HepG2 (cell line): ENCODE measurements at regions not wholly inside any gene's neighbourhood (a gene's known extent, or its start where the extent isn't known, plus 50 kb on each side); places are given as distances from the start of the nearest gene placed in this dataset.

Experiments
- ATAC-seq: fragments of 200-7000 bp; cut with Tn5 transposase; 3 replicates; pipeline ENCODE4 v1.9.1; 2020; ENCODE audit warnings: mild to moderate bottlenecking, moderate library complexity
- BruUV-seq: library from RNA; stranded (reverse); fragments of 400-500 nt; replicated peaks from 2 replicates; lab custom pipeline; 2021; lab: Mats Ljungman, UMichigan
- CTCF ChIA-PET: fragments of 300-600 bp; formaldehyde crosslinking; extraction: SDS; loops from one replicate; lab custom pipeline; 2021; ENCODE audit warnings: low total read pairs, inconsistent platforms, low intra/inter-chr PET ratio; lab: Yijun Ruan, JAX
- POLR2A ChIA-PET: fragments of 350-600 bp; sonication (Branson Sonifier 250); formaldehyde crosslinking; loops from one replicate; lab custom pipeline; 2020; ENCODE audit warnings: antibody characterized with exemption, inconsistent platforms; lab: Yijun Ruan, JAX
- DNase-seq: peaks from one replicate; pipeline ENCODE4 v3.0.0-alpha.2; 2015; ENCODE audit warnings: low spot score
- FAIRE-seq: peaks from 3 replicates; lab custom pipeline; 2011; peaks lifted over from hg19 to GRCh38; lab: Jason Lieb, UNC
- H2AFZ ChIP-seq: one replicate; pipeline ENCODE4 v1.6.1; 2011; ENCODE audit warnings: low read length, inconsistent platforms
- H3K27ac ChIP-seq: fragments of 300-600 bp; 3 replicates; pipeline ENCODE4 v1.8.0; 2011; ENCODE audit warnings: mixed run types, mild to moderate bottlenecking, mixed read lengths, low read length, inconsistent platforms; ENCODE audit not compliant: insufficient read depth; ENCODE audit errors: extremely low read length
- H3K27me3 ChIP-seq, 2 experiments: fragments of 200-600 bp in 1 of 2; 2 replicates in 1 of 2; 3 replicates in 1 of 2; pipeline versions ENCODE4 v1.6.0 to v1.8.0; 2011; ENCODE audit warnings: low read length in 2 of 2, mild to moderate bottlenecking in 2 of 2, moderate library complexity in 2 of 2, inconsistent platforms in 1 of 2; ENCODE audit not compliant: insufficient read depth in 2 of 2, control insufficient read depth in 1 of 2
- H3K36me3 ChIP-seq, 2 experiments: fragments of 200-600 bp in 1 of 2; replicated peaks in 1 of 2; 2 replicates in 1 of 2; 3 replicates in 1 of 2; pipeline versions ENCODE4 v1.5.1 to v1.8.0; 2011; ENCODE audit warnings: low read length in 2 of 2, inconsistent platforms in 1 of 2; ENCODE audit not compliant: insufficient read depth in 2 of 2, control insufficient read depth in 1 of 2
- H3K4me1 ChIP-seq: 2 replicates; pipeline ENCODE4 v1.5.1; 2012; ENCODE audit warnings: low read length, inconsistent platforms; ENCODE audit not compliant: insufficient read depth
- H3K4me2 ChIP-seq: 2 replicates; pipeline ENCODE4 v1.6.0; 2011; ENCODE audit warnings: low read depth, low read length, inconsistent platforms
- H3K4me3 ChIP-seq, 3 experiments: fragments of 200-600 bp in 1 of 3; sonication (generic), shearing (Covaris generic) in 1 of 3; replicated peaks in 1 of 3; 2 replicates each; pipeline ENCODE4 v1.5.1; 2011 to 2016; ENCODE audit warnings: low read length in 3 of 3, inconsistent platforms in 2 of 3, low read depth in 2 of 3, mild to moderate bottlenecking in 2 of 3, control low read depth in 1 of 3, mixed read lengths in 1 of 3; ENCODE audit not compliant: insufficient read depth in 1 of 3
- H3K79me2 ChIP-seq: one replicate; pipeline ENCODE4 v1.6.1; 2011; ENCODE audit warnings: low read length, inconsistent platforms; ENCODE audit not compliant: insufficient read depth
- H3K9ac ChIP-seq: 2 replicates; pipeline ENCODE4 v1.6.0; 2011; ENCODE audit warnings: mild to moderate bottlenecking, low read depth, low read length, inconsistent platforms; ENCODE audit not compliant: insufficient read depth
- H3K9me3 ChIP-seq: 2 replicates; pipeline ENCODE4 v1.5.1; 2012; ENCODE audit warnings: mild to moderate bottlenecking, low read length
- H4K20me1 ChIP-seq: 2 replicates; pipeline ENCODE4 v1.6.0; 2011; ENCODE audit warnings: inconsistent platforms, mild to moderate bottlenecking, low read length, moderate library complexity; ENCODE audit not compliant: insufficient read depth
- ADNP ChIP-seq: sonication (generic); formaldehyde crosslinking; IDR thresholded peaks from 2 replicates; pipeline ENCODE4 v1.4.0; 2020; ENCODE audit warnings: missing genetic modification reagents
- ATM ChIP-seq: fragments of 450-650 bp; IDR thresholded peaks from 2 replicates; pipeline ENCODE4 v1.7.1; 2017; ENCODE audit warnings: mild to moderate bottlenecking, borderline replicate concordance
- EZH2 ChIP-seq: conservative IDR thresholded peaks from 2 replicates; pipeline ENCODE4 v1.6.1; 2012; ENCODE audit warnings: mild to moderate bottlenecking, low read depth, low read length, moderate library complexity
- HMGA1 ChIP-seq: sonication (generic); formaldehyde crosslinking; conservative IDR thresholded peaks from 2 replicates; pipeline ENCODE4 v1.4.0; 2020; ENCODE audit warnings: missing genetic modification reagents
- KAT8 ChIP-seq: IDR thresholded peaks from 2 replicates; pipeline ENCODE4 v1.6.1; 2016; ENCODE audit warnings: missing genetic modification reagents, missing compliant biosample characterization
- MED8 ChIP-seq: sonication (generic); formaldehyde crosslinking; IDR thresholded peaks from 2 replicates; pipeline ENCODE4 v1.8.1; 2023; ENCODE audit warnings: mild to moderate bottlenecking, missing genetic modification reagents; ENCODE audit not compliant: insufficient replicate concordance
- SKI ChIP-seq: fragments of 450-650 bp; IDR thresholded peaks from one replicate; pipeline ENCODE4 v1.6.1; 2018; ENCODE audit warnings: mild to moderate bottlenecking; ENCODE audit not compliant: partially characterized antibody
- STAT5B ChIP-seq: sonication (generic); formaldehyde crosslinking; IDR thresholded peaks from 2 replicates; pipeline ENCODE4 v1.4.0; 2020; ENCODE audit warnings: missing genetic modification reagents
- TCF7 ChIP-seq: sonication (generic); IDR thresholded peaks from 2 replicates; pipeline ENCODE4 v1.6.1; 2016; ENCODE audit warnings: antibody characterized with exemption, low read depth
- WGBS: methylation state at CpG from one replicate; pipeline ENCODE4 v1.1.6; 2017; ENCODE audit warnings: low lambda C conversion rate; 5-methylcytosine and 5-hydroxymethylcytosine counted together
- in situ Hi-C: cut with HindIII; loops from 2 replicates; pipeline ENCODE4 v1.10.0; 2017; ENCODE audit warnings: low pct_unique_long_range_greater_than_20kb; ENCODE audit not compliant: extremely low pct_ligation_motif_present
- intact Hi-C: fragments of 100-400 bp; cut with micrococcal nuclease; formaldehyde crosslinking; loops from one replicate; pipeline ENCODE4 v1.10.0; 2022; ENCODE audit not compliant: unreplicated experiment
- TF ChIP-seq, protein P1 (sequence below): sonication (generic); formaldehyde crosslinking; IDR thresholded peaks from 2 replicates; pipeline ENCODE4 v1.5.0; 2020; ENCODE audit warnings: missing genetic modification reagents
- TF ChIP-seq, protein P2 (sequence below): sonication (generic); formaldehyde crosslinking; IDR thresholded peaks from 2 replicates; pipeline ENCODE4; 2020; ENCODE audit warnings: missing genetic modification reagents, mild to moderate bottlenecking, borderline replicate concordance
- TF ChIP-seq, protein P3 (sequence below): sonication (generic); formaldehyde crosslinking; conservative IDR thresholded peaks from 2 replicates; pipeline ENCODE4 v1.5.0; 2020; ENCODE audit warnings: missing genetic modification reagents
- TF ChIP-seq, protein P4 (sequence below): sonication (generic); formaldehyde crosslinking; IDR thresholded peaks from 2 replicates; pipeline ENCODE4 v1.8.1; 2023; ENCODE audit warnings: mild to moderate bottlenecking, inconsistent platforms, moderate library complexity, missing genetic modification reagents, borderline replicate concordance
- TF ChIP-seq, protein P5 (sequence below): sonication (generic); formaldehyde crosslinking; IDR thresholded peaks from 2 replicates; pipeline ENCODE4 v1.8.0; 2023; ENCODE audit warnings: mild to moderate bottlenecking, missing genetic modification reagents
- TF ChIP-seq, protein P6 (sequence below): sonication (generic); formaldehyde crosslinking; IDR thresholded peaks from 2 replicates; pipeline ENCODE4 v1.4.0; 2020; ENCODE audit warnings: mild to moderate bottlenecking, missing genetic modification reagents

DNA sequence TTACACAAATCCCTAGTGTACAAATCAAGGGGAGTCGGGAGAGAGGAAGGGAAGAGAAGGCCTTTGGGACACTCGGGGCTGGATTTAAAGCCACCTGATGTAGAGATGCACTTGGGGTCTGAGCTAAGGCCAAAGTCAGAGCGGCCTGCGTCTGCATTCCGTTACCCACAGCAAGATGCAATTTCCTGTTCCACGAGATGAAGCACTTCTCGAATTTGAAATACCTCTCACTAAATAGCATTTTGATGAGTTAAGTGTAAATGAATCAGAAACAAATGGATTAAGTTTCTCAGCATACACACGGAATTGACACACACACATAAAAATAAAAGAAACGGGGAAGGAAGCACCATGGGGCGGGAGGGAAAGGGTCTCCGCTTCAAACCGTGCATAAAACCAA lies 386.0 kb downstream of the SOX9 start:
- no peak overlapping the region for H2AFZ ChIP-seq
- BruUV-seq: no TSS peak
- ATAC-seq (no peak), DNase-seq (no peak), FAIRE-seq (no peak)
- H3K27me3 ChIP-seq: no peaks in the 10 kb centered on the region
- CTCF ChIA-PET: no interaction called here
- H4K20me1 ChIP-seq: 0 out of 2 replicates have a peak, but pooled peaks cover 5% of the 10 kb centered on the region
- H3K4me1 ChIP-seq: peaks cover 68% of the 10 kb centered on the region
- POLR2A ChIA-PET: no interaction called here
- no peak overlapping the region for H3K27ac ChIP-seq
- in situ Hi-C loops: no loop called here
- H3K36me3 ChIP-seq: no peaks in the 10 kb centered on the region
- intact Hi-C loops: no loop called here
- H3K4me2 ChIP-seq: no peak overlapping the region
- no peak overlapping the region for H3K4me3 ChIP-seq
- WGBS: 96% methylated on average over 12 of the region's 12 CpGs
- H3K9me3 ChIP-seq: no peaks in the 10 kb centered on the region
- no peak for TF ChIP-seq HMGA1 (CRISPR knock-in tag)
- TF ChIP-seq, protein P1, sequence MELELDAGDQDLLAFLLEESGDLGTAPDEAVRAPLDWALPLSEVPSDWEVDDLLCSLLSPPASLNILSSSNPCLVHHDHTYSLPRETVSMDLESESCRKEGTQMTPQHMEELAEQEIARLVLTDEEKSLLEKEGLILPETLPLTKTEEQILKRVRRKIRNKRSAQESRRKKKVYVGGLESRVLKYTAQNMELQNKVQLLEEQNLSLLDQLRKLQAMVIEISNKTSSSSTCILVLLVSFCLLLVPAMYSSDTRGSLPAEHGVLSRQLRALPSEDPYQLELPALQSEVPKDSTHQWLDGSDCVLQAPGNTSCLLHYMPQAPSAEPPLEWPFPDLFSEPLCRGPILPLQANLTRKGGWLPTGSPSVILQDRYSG (CRISPR knock-in tag): no peak
- no peak for TF ChIP-seq STAT5B
- no peak for TF ChIP-seq KAT8 (CRISPR knock-in tag)
- no peak for TF ChIP-seq MED8 (CRISPR knock-in tag)
- TF ChIP-seq ADNP (CRISPR knock-in tag): no peak
- TF ChIP-seq, protein P2, sequence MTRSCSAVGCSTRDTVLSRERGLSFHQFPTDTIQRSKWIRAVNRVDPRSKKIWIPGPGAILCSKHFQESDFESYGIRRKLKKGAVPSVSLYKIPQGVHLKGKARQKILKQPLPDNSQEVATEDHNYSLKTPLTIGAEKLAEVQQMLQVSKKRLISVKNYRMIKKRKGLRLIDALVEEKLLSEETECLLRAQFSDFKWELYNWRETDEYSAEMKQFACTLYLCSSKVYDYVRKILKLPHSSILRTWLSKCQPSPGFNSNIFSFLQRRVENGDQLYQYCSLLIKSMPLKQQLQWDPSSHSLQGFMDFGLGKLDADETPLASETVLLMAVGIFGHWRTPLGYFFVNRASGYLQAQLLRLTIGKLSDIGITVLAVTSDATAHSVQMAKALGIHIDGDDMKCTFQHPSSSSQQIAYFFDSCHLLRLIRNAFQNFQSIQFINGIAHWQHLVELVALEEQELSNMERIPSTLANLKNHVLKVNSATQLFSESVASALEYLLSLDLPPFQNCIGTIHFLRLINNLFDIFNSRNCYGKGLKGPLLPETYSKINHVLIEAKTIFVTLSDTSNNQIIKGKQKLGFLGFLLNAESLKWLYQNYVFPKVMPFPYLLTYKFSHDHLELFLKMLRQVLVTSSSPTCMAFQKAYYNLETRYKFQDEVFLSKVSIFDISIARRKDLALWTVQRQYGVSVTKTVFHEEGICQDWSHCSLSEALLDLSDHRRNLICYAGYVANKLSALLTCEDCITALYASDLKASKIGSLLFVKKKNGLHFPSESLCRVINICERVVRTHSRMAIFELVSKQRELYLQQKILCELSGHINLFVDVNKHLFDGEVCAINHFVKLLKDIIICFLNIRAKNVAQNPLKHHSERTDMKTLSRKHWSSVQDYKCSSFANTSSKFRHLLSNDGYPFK (CRISPR knock-in tag): no peak
- TF ChIP-seq, protein P3, sequence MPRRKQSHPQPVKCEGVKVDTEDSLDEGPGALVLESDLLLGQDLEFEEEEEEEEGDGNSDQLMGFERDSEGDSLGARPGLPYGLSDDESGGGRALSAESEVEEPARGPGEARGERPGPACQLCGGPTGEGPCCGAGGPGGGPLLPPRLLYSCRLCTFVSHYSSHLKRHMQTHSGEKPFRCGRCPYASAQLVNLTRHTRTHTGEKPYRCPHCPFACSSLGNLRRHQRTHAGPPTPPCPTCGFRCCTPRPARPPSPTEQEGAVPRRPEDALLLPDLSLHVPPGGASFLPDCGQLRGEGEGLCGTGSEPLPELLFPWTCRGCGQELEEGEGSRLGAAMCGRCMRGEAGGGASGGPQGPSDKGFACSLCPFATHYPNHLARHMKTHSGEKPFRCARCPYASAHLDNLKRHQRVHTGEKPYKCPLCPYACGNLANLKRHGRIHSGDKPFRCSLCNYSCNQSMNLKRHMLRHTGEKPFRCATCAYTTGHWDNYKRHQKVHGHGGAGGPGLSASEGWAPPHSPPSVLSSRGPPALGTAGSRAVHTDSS (CRISPR knock-in tag): no peak
- no peak for TF ChIP-seq ATM
- no peak for TF ChIP-seq EZH2
- TF ChIP-seq, protein P4, sequence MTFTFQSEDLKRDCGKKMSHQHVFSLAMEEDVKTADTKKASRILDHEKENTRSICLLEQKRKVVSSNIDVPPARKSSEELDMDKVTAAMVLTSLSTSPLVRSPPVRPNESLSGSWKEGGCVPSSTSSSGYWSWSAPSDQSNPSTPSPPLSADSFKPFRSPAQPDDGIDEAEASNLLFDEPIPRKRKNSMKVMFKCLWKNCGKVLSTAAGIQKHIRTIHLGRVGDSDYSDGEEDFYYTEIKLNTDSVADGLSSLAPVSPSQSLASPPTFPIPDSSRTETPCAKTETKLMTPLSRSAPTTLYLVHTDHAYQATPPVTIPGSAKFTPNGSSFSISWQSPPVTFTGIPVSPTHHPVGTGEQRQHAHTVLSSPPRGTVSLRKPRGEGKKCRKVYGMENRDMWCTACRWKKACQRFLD: no peak
- TF ChIP-seq TCF7: no peak
- TF ChIP-seq, protein P5, sequence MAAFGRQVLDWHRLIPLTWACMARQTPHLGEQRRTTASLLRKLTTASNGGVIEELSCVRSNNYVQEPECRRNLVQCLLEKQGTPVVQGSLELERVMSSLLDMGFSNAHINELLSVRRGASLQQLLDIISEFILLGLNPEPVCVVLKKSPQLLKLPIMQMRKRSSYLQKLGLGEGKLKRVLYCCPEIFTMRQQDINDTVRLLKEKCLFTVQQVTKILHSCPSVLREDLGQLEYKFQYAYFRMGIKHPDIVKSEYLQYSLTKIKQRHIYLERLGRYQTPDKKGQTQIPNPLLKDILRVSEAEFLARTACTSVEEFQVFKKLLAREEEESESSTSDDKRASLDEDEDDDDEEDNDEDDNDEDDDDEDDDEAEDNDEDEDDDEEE: no peak
- TF ChIP-seq, protein P6, sequence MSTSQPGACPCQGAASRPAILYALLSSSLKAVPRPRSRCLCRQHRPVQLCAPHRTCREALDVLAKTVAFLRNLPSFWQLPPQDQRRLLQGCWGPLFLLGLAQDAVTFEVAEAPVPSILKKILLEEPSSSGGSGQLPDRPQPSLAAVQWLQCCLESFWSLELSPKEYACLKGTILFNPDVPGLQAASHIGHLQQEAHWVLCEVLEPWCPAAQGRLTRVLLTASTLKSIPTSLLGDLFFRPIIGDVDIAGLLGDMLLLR (CRISPR knock-in tag): no peak
- no peak for TF ChIP-seq SKI
- H3K9ac ChIP-seq: no peak overlapping the region
- H3K79me2 ChIP-seq: peaks cover 89% of the 10 kb centered on the region
